T-cell (primary cell): ENCODE measurements at regions not wholly inside any gene's neighbourhood (a gene's known extent, or its start where the extent isn't known, plus 50 kb on each side); places are given as distances from the start of the nearest gene placed in this dataset.
A peak's percentile ranks its signal among the peaks of the same experiment; 100 is the strongest.

Source experiments
- ATAC-seq, 4 experiments: fragments of 200-7000 bp in 3 of 4; fragments of 150-1000 bp in 1 of 4; cut with Tn5 transposase; replicated peaks in 1 of 4; 1 replicate in 3 of 4; 2 replicates in 1 of 4; pipeline ENCODE4 v1.10.0; 2021; ENCODE audit warnings: moderate library complexity in 3 of 4, mild to moderate bottlenecking in 2 of 4, moderate number of reproducible peaks in 1 of 4
- CTCF ChIA-PET, 2 donors: fragments of 300-600 bp; sonication (Branson Sonifier 250); formaldehyde crosslinking; loops; one replicate each; lab custom pipeline; 2022; ENCODE audit warnings: antibody characterized with exemption in 2 of 2; lab: Charles Lee
- POLR2A ChIA-PET, 2 donors: fragments of 300-600 bp; sonication (Branson Sonifier 250); formaldehyde crosslinking; loops; one replicate each; lab custom pipeline; 2022; ENCODE audit warnings: antibody characterized with exemption in 2 of 2; lab: Charles Lee
- DNase-seq, 35 experiments: peaks; one replicate each; pipeline versions ENCODE4 v3.0.0 to v3.0.0-alpha.2; 2013 to 2023
- H3K27ac ChIP-seq: one replicate; pipeline ENCODE4 v1.5.1; 2013; ENCODE audit warnings: low read length
- H3K27me3 ChIP-seq, 2 experiments: replicated peaks in 1 of 2; 1 replicate in 1 of 2; 2 replicates in 1 of 2; pipeline versions ENCODE4 v1.6.1 to v1.7.0; 2013; ENCODE audit warnings: low read length in 1 of 2, mixed read lengths in 1 of 2; ENCODE audit not compliant: control insufficient read depth in 2 of 2, insufficient read depth in 2 of 2; ENCODE audit errors: extremely low read depth in 1 of 2
- H3K36me3 ChIP-seq, 2 donors: 1 replicate in 1 of 2; 2 replicates in 1 of 2; pipeline versions ENCODE4 v1.6.1 to v1.7.0; 2013; ENCODE audit warnings: low read length in 1 of 2; ENCODE audit not compliant: control insufficient read depth in 2 of 2, insufficient read depth in 1 of 2; ENCODE audit errors: extremely low read depth in 1 of 2
- H3K4me1 ChIP-seq, 2 experiments: 1 replicate in 1 of 2; 2 replicates in 1 of 2; pipeline versions ENCODE4 v1.6.1 to v1.7.0; 2013; ENCODE audit warnings: low read length in 2 of 2, mixed read lengths in 1 of 2; ENCODE audit not compliant: insufficient read depth in 2 of 2, control insufficient read depth in 1 of 2; ENCODE audit errors: extremely low read depth in 1 of 2
- H3K4me3 ChIP-seq, 2 donors: 1 replicate in 1 of 2; 2 replicates in 1 of 2; pipeline versions ENCODE4 v1.5.1 to v1.7.0; 2013; ENCODE audit warnings: mild to moderate bottlenecking in 2 of 2, low read length in 1 of 2, moderate library complexity in 1 of 2; ENCODE audit not compliant: control insufficient read depth in 1 of 2; ENCODE audit errors: extremely low read depth in 1 of 2
- H3K9me3 ChIP-seq: 2 replicates; pipeline ENCODE4 v1.7.0; 2013
- H3K27ac Mint-ChIP-seq, 2 donors: one replicate each; pipeline ENCODE4 v1.8.0; 2020 to 2021; ENCODE audit warnings: mild to moderate bottlenecking in 2 of 2, mixed read lengths in 2 of 2
- H3K27me3 Mint-ChIP-seq, 2 donors: one replicate each; pipeline ENCODE4 v1.8.0; 2021 to 2022; ENCODE audit warnings: mixed read lengths in 2 of 2
- H3K36me3 Mint-ChIP-seq: one replicate; pipeline ENCODE4 v1.8.0; 2021; ENCODE audit warnings: mixed read lengths
- H3K4me1 Mint-ChIP-seq, 3 donors: one replicate each; pipeline ENCODE4 v1.8.0; 2020 to 2022; ENCODE audit warnings: mixed read lengths in 3 of 3, mild to moderate bottlenecking in 1 of 3
- H3K4me3 Mint-ChIP-seq, 3 donors: one replicate each; pipeline ENCODE4 v1.8.0; 2020 to 2022; ENCODE audit warnings: mild to moderate bottlenecking in 3 of 3, mixed read lengths in 3 of 3, moderate library complexity in 3 of 3
- H3K9me3 Mint-ChIP-seq, 3 donors: one replicate each; pipeline ENCODE4 v1.8.0; 2020 to 2022; ENCODE audit warnings: mixed read lengths in 3 of 3
- WGBS: methylation state at CpG from one replicate; pipeline ENCODE4 v1.1.5; 2013; ENCODE audit warnings: missing lambda C conversion rate; ENCODE audit not compliant: insufficient coverage; 5-methylcytosine and 5-hydroxymethylcytosine counted together

DNA sequence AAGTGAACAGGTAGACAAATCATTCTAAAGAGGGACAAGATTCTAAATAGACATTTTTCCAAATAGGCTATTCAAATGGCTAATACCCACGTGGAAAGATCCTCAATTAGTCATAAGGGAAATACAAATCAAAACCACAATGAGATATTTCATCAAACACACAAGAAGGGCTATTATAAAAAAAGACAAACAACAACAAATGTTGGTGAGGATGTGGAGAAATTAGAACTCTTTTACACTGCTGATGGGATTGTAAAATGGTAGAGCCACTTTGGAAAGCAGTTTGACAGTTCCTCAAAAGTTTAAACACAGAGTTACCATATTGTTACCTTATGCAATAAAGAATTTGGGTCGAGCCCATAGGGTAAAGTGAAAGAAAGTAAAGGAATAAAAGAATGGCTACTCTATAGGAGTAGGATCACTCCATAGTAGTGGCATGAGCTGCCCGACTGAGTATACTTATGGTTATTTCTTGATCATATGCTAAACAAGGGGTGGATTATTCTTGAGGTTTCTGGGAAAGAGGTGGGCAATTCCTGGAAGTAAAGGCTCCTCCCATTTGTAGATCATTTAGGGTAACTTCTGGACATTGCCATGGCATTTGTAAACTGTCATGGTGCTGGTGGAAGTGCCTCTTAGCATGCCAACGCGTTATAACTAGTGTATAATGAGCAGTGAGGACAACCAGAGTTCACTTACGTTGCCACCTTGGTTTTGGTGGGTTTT, 58.9 kb upstream of the FAM9C start:
- Histone ChIP-seq H3K36me3 (no peaks in the 10 kb centered on the region), H3K27ac (no peak overlapping the region), H3K9me3 (no peaks in the 10 kb centered on the region), H3K4me1 (peaks cover 2 to 9% of the 10 kb centered on the region in 2 experiments), H3K27me3 (no peaks in the 10 kb centered on the region), H3K4me3 (no peak overlapping the region)
- DNase-seq: no peak
- Mint-ChIP-seq H3K27me3 (peaks cover 0 to 45% of the 10 kb centered on the region in 2 donors), H3K27ac (peak overlapping the region in 1 of 2 donors; percentile 90), H3K36me3 (no peaks in the 10 kb centered on the region), H3K4me1 (peaks cover 38 to 46% (median 43%) of the 10 kb centered on the region in 3 donors), H3K9me3 (no peaks in the 10 kb centered on the region), H3K4me3 (no peak overlapping the region)
- POLR2A ChIA-PET: interaction anchor here in 1 of 2 donors (0.5 kb wide), 1 partner anchor 166 kb away, joined by 3 read pairs; no protein-coding TSS in a partner anchor
- CTCF ChIA-PET: interaction anchor here in 1 of 2 donors (1.1 to 1.5 kb wide), 2 partner anchors 157 kb away, joined by 3 to 4 read pairs; no protein-coding TSS in a partner anchor
- no CpG with 5 or more reads among the region's 6 CpGs for WGBS
- ATAC-seq: no peak

DNA sequence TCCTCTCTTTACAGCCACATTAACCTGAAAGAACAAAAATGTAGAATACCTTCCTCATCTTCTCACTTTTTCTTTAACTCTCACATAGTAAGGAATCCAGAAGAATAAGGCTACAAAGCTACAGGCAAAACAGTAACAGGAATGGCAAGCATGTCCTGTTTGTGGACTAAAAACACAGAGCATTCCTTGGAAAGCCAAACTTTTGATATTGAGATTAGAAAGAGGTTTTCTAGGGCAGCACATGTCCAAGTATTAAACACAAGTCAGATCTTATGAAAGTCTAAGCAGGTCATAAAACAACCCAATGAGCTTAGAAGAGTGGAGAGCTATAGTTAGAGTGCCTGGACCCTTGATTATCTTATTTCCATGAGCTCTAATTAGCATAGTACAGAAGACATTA, 58.2 kb upstream of the FAM9C start:
- no peak for DNase-seq
- no peak overlapping the region for H3K4me3 ChIP-seq
- peak overlapping the region; percentile 53 for H3K27ac ChIP-seq
- ChIA-PET POLR2A (interaction anchor here in 1 of 2 donors (0.5 kb wide), 1 partner anchor 165 kb away, joined by 3 read pairs; no protein-coding TSS in a partner anchor), CTCF (interaction anchor here in 1 of 2 donors (1.1 kb wide), 1 partner anchor 156 kb away, joined by 3 read pairs; no protein-coding TSS in a partner anchor)
- H3K36me3 ChIP-seq: no peaks in the 10 kb centered on the region
- Mint-ChIP-seq H3K27ac (peak overlapping the region in 1 of 2 donors; percentile 90), H3K4me1 (peaks cover 38 to 53% (median 44%) of the 10 kb centered on the region in 3 donors), H3K4me3 (no peak overlapping the region), H3K36me3 (no peaks in the 10 kb centered on the region), H3K27me3 (peaks cover 0 to 48% of the 10 kb centered on the region in 2 donors), H3K9me3 (no peaks in the 10 kb centered on the region)
- H3K4me1 ChIP-seq: peaks cover 2 to 9% of the 10 kb centered on the region in 2 experiments
- H3K9me3 ChIP-seq: no peaks in the 10 kb centered on the region
- H3K27me3 ChIP-seq: no peaks in the 10 kb centered on the region
- no peak for ATAC-seq

DNA sequence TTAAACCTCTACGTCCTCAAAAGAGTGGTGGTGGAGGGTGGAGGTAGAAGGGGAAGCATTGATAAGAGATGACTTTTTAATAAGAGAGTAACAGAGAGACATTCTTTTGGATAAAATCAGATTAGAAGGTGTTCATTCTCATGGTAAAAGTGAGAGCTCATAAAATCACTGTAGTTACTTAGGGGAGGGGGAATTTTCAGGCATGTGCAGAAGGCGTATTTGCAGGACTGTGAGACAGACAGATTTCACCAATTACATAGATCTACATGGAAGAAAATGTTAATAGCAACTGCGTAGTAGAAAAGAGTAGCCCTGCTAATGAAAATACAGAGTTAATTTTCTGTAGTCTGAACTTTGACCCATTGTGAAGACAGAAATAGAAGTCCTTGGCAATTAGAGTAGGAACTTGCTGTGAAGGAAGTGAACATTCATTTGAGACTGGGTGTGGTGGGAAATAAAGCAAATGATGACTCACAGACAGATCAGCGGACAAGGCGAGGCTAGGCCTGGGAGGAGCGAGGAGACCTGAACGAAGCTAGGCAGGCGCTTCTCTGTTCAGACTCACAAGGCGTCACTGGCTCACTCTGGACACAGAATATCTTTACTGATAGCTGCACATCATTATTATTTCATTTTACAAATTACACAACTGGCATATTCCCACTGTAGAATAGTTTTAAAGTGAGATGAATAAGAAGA, 57.2 kb upstream of the FAM9C start:
- POLR2A ChIA-PET: no interaction called here
- Mint-ChIP-seq H3K9me3 (no peaks in the 10 kb centered on the region), H3K27me3 (peaks cover 0 to 45% of the 10 kb centered on the region in 2 donors), H3K4me1 (peaks cover 43 to 60% (median 51%) of the 10 kb centered on the region in 3 donors), H3K36me3 (no peaks in the 10 kb centered on the region), H3K4me3 (peak overlapping the region in 2 of 3 donors; percentile 28 to 35), H3K27ac (peak overlapping the region; percentile 66 to 90)
- no CpG with 5 or more reads among the region's 9 CpGs for WGBS
- ATAC-seq (peak; percentile 84 to 99 (median 93)), DNase-seq (peak in 7 of 35 experiments; percentile 21 to 63 (median 40))
- Histone ChIP-seq H3K4me1 (peaks cover 5 to 12% of the 10 kb centered on the region in 2 experiments), H3K36me3 (no peaks in the 10 kb centered on the region), H3K27me3 (no peaks in the 10 kb centered on the region), H3K4me3 (no peak overlapping the region), H3K9me3 (no peaks in the 10 kb centered on the region), H3K27ac (peak overlapping the region; percentile 53)
- CTCF ChIA-PET: interaction anchor here in 1 of 2 donors (1.1 kb wide), 1 partner anchor 155 kb away, joined by 6 read pairs; no protein-coding TSS in a partner anchor

DNA sequence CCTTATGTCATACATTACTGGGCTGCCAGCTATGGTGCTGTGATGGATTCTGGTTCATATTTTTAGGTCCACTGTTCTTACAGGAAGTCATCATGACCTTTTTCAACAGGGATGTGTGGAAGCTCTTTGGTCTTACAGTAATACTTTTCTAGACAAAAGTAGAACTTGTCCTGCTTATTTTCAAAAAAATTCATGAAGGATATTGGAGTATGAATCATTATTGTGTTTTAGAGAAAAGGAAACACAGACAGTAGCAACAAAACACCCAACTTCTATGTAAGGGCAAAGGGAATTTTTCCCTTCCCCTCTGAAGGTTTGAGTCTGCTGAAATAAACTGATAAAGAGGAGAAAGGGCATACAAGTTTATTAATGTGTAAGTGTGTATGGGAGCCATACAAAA, 54.7 kb upstream of the FAM9C start:
- no peaks in the 10 kb centered on the region for H3K36me3 Mint-ChIP-seq
- H3K4me1 Mint-ChIP-seq: peaks cover 64 to 81% (median 72%) of the 10 kb centered on the region in 3 donors
- Histone ChIP-seq H3K4me1 (peaks cover 10 to 20% of the 10 kb centered on the region in 2 experiments), H3K27me3 (no peaks in the 10 kb centered on the region), H3K9me3 (no peaks in the 10 kb centered on the region), H3K27ac (no peak overlapping the region), H3K36me3 (no peaks in the 10 kb centered on the region), H3K4me3 (no peak overlapping the region)
- peak overlapping the region; percentile 19 to 85 for H3K27ac Mint-ChIP-seq
- ATAC-seq (no peak), DNase-seq (no peak)
- peaks cover 0 to 36% of the 10 kb centered on the region in 2 donors for H3K27me3 Mint-ChIP-seq
- H3K9me3 Mint-ChIP-seq: no peaks in the 10 kb centered on the region
- CTCF ChIA-PET: interaction anchor here in 1 of 2 donors (1.4 kb wide), 1 partner anchor 152 kb away, joined by 5 read pairs; no protein-coding TSS in a partner anchor
- POLR2A ChIA-PET: no interaction called here
- H3K4me3 Mint-ChIP-seq: no peak overlapping the region

DNA sequence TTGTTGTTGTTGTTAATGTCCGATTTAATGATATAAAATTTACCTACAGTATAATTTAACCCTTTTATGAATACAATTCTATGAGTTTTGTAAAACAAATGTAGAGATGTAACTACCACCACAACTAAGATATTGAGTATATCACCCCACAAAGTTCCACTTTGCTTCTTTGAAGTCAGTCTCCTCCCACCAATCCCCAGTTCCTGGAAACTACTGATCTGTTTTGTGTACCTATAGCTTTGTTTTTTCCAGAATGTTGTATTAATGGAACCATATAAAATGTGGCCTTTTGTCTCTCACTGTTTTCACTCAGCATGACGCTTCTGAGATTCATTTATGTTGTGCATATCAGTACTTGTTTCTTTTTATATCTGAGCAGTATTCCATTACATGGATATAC, 52.3 kb upstream of the FAM9C start:
- Mint-ChIP-seq H3K9me3 (no peaks in the 10 kb centered on the region), H3K27me3 (peaks cover 0 to 31% of the 10 kb centered on the region in 2 donors), H3K27ac (peak overlapping the region; percentile 91 to 94), H3K4me3 (peak overlapping the region in 2 of 3 donors; percentile 29 to 47), H3K36me3 (no peaks in the 10 kb centered on the region), H3K4me1 (peaks cover 77 to 91% (median 85%) of the 10 kb centered on the region in 3 donors)
- Histone ChIP-seq H3K27ac (peak overlapping the region; percentile 23), H3K36me3 (no peaks in the 10 kb centered on the region), H3K4me3 (no peak overlapping the region), H3K4me1 (peaks cover 21 to 42% of the 10 kb centered on the region in 2 experiments), H3K27me3 (no peaks in the 10 kb centered on the region), H3K9me3 (no peaks in the 10 kb centered on the region)
- ATAC-seq (no peak), DNase-seq (no peak)
- WGBS: no CpG with 5 or more reads among the region's 2 CpGs
- CTCF ChIA-PET: interaction anchor here in 1 of 2 donors (0.6 to 1.4 kb wide), 2 partner anchors 150 to 1401 kb away, joined by 3 to 4 read pairs; no protein-coding TSS in a partner anchor
- POLR2A ChIA-PET: no interaction called here

DNA sequence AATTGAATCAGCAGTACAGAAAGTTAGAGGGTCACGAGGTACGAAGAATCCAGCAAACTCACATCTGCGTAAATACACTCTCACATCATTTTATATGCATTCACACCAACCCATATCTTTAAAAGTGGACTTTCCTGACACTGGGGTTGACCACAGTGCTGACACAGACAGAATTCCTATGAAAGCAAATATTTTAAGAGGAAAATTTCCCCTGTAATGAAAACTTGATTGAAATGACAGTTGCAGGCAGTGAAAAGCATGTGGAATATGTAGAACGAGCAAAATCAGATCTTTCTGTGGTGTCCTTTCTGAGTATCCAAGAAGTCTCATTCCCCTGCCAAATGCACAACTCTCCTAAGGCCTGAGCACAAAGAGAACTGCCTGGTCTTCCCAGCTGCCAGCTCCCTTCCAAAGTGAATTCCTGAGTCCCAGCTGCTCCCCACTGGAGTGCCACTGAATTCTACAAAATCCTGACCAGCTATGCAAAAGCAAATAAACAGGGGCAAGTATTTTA, 50.5 kb upstream of the FAM9C start:
- H3K4me3 ChIP-seq: no peak overlapping the region
- CTCF ChIA-PET: interaction anchor here in 1 of 2 donors (1.6 kb wide), 1 partner anchor 148 kb away, joined by 8 read pairs; no protein-coding TSS in a partner anchor
- H3K27me3 ChIP-seq: no peaks in the 10 kb centered on the region
- H3K9me3 Mint-ChIP-seq: no peaks in the 10 kb centered on the region
- H3K4me3 Mint-ChIP-seq: peak overlapping the region; percentile 29 to 72 (median 31)
- H3K27ac ChIP-seq: peak overlapping the region; percentile 100
- H3K9me3 ChIP-seq: no peaks in the 10 kb centered on the region
- DNase-seq (no peak), ATAC-seq (no peak)
- no CpG with 5 or more reads among the region's 4 CpGs for WGBS
- peaks cover 0 to 19% of the 10 kb centered on the region in 2 donors for H3K27me3 Mint-ChIP-seq
- H3K36me3 Mint-ChIP-seq: no peaks in the 10 kb centered on the region
- peak overlapping the region; percentile 93 to 94 for H3K27ac Mint-ChIP-seq
- peaks cover 72 to 91% (median 85%) of the 10 kb centered on the region in 3 donors for H3K4me1 Mint-ChIP-seq
- peaks cover 34 to 47% of the 10 kb centered on the region in 2 experiments for H3K4me1 ChIP-seq
- POLR2A ChIA-PET: interaction anchor here in 1 of 2 donors (0.9 kb wide), 1 partner anchor 13 kb away, joined by 5 read pairs; no protein-coding TSS in a partner anchor
- no peaks in the 10 kb centered on the region for H3K36me3 ChIP-seq
